IMR-90 (cell line): ENCODE measurements at regions not wholly inside any gene's neighbourhood (a gene's known extent, or its start where the extent isn't known, plus 50 kb on each side); places are given as distances from the start of the nearest gene placed in this dataset.

Experiments used
- ATAC-seq: fragments of 200-7000 bp; cut with Tn5 transposase; 2 replicates; pipeline ENCODE4 v1.9.1; 2020; ENCODE audit warnings: low read depth, mild to moderate bottlenecking, moderate library complexity
- BruUV-seq: library from RNA; stranded (reverse); fragments of 400-500 nt; replicated peaks from 2 replicates; lab custom pipeline; 2021; lab: Mats Ljungman, UMichigan
- CTCF ChIA-PET: fragments of 300-600 bp; formaldehyde crosslinking; extraction: SDS; loops from one replicate; lab custom pipeline; 2021; ENCODE audit warnings: antibody characterized with exemption; lab: Yijun Ruan, JAX
- POLR2A ChIA-PET: fragments of 300-600 bp; sonication (Branson Sonifier 250); formaldehyde crosslinking; loops from one replicate; lab custom pipeline; 2022; ENCODE audit warnings: antibody characterized with exemption; ENCODE audit not compliant: unreplicated experiment; lab: Charles Lee
- DNase-seq: peaks from one replicate; pipeline ENCODE4 v3.0.0; 2013
- H2AFZ ChIP-seq: replicated peaks from 2 replicates; pipeline ENCODE3; 2013; ENCODE audit warnings: low read length, mild to moderate bottlenecking; ENCODE audit not compliant: poor library complexity
- H2AK5ac ChIP-seq: 2 replicates; pipeline ENCODE4 v1.6.1; 2013; ENCODE audit warnings: low read depth, low read length, inconsistent platforms
- H2AK9ac ChIP-seq: replicated peaks from 2 replicates; pipeline ENCODE3; 2013; ENCODE audit warnings: mild to moderate bottlenecking, low read depth, low read length, moderate library complexity; ENCODE audit not compliant: poor library complexity
- H2BK120ac ChIP-seq: 2 replicates; pipeline ENCODE4 v1.6.1; 2013; ENCODE audit warnings: low read depth, low read length, inconsistent platforms
- H2BK15ac ChIP-seq: 3 replicates; pipeline ENCODE4 v1.6.1; 2013; ENCODE audit warnings: low read depth, low read length, inconsistent platforms
- H2BK20ac ChIP-seq: 2 replicates; pipeline ENCODE4 v1.6.1; 2013; ENCODE audit warnings: low read depth, mild to moderate bottlenecking, inconsistent platforms, low read length, moderate library complexity
- H2BK5ac ChIP-seq: 2 replicates; pipeline ENCODE4 v1.6.1; 2013; ENCODE audit warnings: mild to moderate bottlenecking, low read depth, low read length, inconsistent platforms; ENCODE audit not compliant: poor library complexity, severe bottlenecking
- H3K14ac ChIP-seq: replicated peaks from 2 replicates; pipeline ENCODE4 v1.6.1; 2013; ENCODE audit warnings: low read depth, low read length, inconsistent platforms
- H3K18ac ChIP-seq: 2 replicates; pipeline ENCODE4 v1.6.1; 2013; ENCODE audit warnings: low read depth, low read length, control low read depth
- H3K23ac ChIP-seq: 2 replicates; pipeline ENCODE4 v1.6.1; 2013; ENCODE audit warnings: low read depth, low read length, inconsistent platforms
- H3K27ac ChIP-seq: 2 replicates; pipeline ENCODE4 v1.5.1; 2013; ENCODE audit warnings: mild to moderate bottlenecking, control low read depth, low read length; ENCODE audit not compliant: insufficient read depth
- H3K27me3 ChIP-seq: 2 replicates; pipeline ENCODE4 v1.6.1; 2013; ENCODE audit warnings: low read length; ENCODE audit not compliant: control insufficient read depth, insufficient read depth
- H3K36me3 ChIP-seq: 2 replicates; pipeline ENCODE4 v1.6.1; 2013; ENCODE audit warnings: low read length, mixed read lengths; ENCODE audit not compliant: control insufficient read depth, insufficient read depth
- H3K4ac ChIP-seq: 2 replicates; pipeline ENCODE4 v1.6.1; 2013; ENCODE audit warnings: low read depth, low read length, inconsistent platforms
- H3K4me1 ChIP-seq: 2 replicates; pipeline ENCODE4 v1.6.1; 2013; ENCODE audit warnings: low read length, mixed read lengths; ENCODE audit not compliant: control insufficient read depth, insufficient read depth
- H3K4me2 ChIP-seq: 2 replicates; pipeline ENCODE4 v1.6.1; 2013; ENCODE audit warnings: low read depth, mild to moderate bottlenecking, control low read depth, low read length, moderate library complexity
- H3K4me3 ChIP-seq: 2 replicates; pipeline ENCODE4 v1.5.1; 2013; ENCODE audit warnings: low read depth, mild to moderate bottlenecking, control low read depth, low read length, moderate library complexity; ENCODE audit not compliant: insufficient read depth
- H3K56ac ChIP-seq: 2 replicates; pipeline ENCODE4 v1.6.1; 2013; ENCODE audit warnings: low read length, inconsistent platforms; ENCODE audit not compliant: insufficient read depth; ENCODE audit errors: extremely low read depth
- H3K79me1 ChIP-seq, 2 experiments: 2 replicates each; pipeline ENCODE4 v1.6.1; 2013; ENCODE audit warnings: low read length in 2 of 2, inconsistent platforms in 1 of 2, low read depth in 1 of 2
- H3K9ac ChIP-seq: 2 replicates; pipeline ENCODE4 v1.6.1; 2013; ENCODE audit warnings: low read depth, low read length, control low read depth
- H3K9me1 ChIP-seq: 2 replicates; pipeline ENCODE4 v1.6.1; 2013; ENCODE audit warnings: low read length, inconsistent platforms; ENCODE audit not compliant: insufficient read depth
- H3K9me3 ChIP-seq: 2 replicates; pipeline ENCODE4 v1.6.1; 2013; ENCODE audit warnings: low read length; ENCODE audit not compliant: control insufficient read depth, insufficient read depth
- H4K20me1 ChIP-seq: 2 replicates; pipeline ENCODE4 v1.6.1; 2013; ENCODE audit warnings: low read length, inconsistent platforms; ENCODE audit not compliant: insufficient read depth
- H4K5ac ChIP-seq: 2 replicates; pipeline ENCODE4 v1.6.1; 2013; ENCODE audit warnings: mild to moderate bottlenecking, low read depth, low read length, control low read depth
- H4K8ac ChIP-seq, 2 experiments: 2 replicates each; pipeline ENCODE4 v1.6.1; 2013; ENCODE audit warnings: low read depth in 2 of 2, low read length in 2 of 2, control low read depth in 1 of 2, inconsistent platforms in 1 of 2
- H4K91ac ChIP-seq: 2 replicates; pipeline ENCODE4 v1.6.1; 2013; ENCODE audit warnings: low read depth, low read length, inconsistent platforms; ENCODE audit not compliant: insufficient read depth
- BHLHE40 ChIP-seq: fragments of 150-350 bp; IDR thresholded peaks from 2 replicates; pipeline ENCODE4 v1.6.1; 2016; ENCODE audit warnings: mild to moderate bottlenecking, low read depth, low read length
- CEBPB ChIP-seq: IDR thresholded peaks from 2 replicates; pipeline ENCODE4 v1.6.1; 2012; ENCODE audit warnings: low read depth, low read length, improper control_type of control experiment
- CHD1 ChIP-seq: IDR thresholded peaks from 2 replicates; pipeline ENCODE4 v1.6.1; 2012; ENCODE audit warnings: low read depth, low read length, improper control_type of control experiment
- CTCF ChIP-seq: conservative IDR thresholded peaks from 2 replicates; pipeline ENCODE4 v1.5.1; 2012; ENCODE audit warnings: mild to moderate bottlenecking, low read depth, low read length, improper control_type of control experiment
- FOS ChIP-seq: fragments of 150-350 bp; IDR thresholded peaks from 2 replicates; pipeline ENCODE4 v1.6.1; 2016; ENCODE audit warnings: low read depth, low read length
- MAFK ChIP-seq: IDR thresholded peaks from 2 replicates; pipeline ENCODE4 v1.6.1; 2012; ENCODE audit warnings: low read depth, low read length, improper control_type of control experiment
- MAZ ChIP-seq: IDR thresholded peaks from 2 replicates; pipeline ENCODE4 v1.6.1; 2012; ENCODE audit warnings: low read depth, mild to moderate bottlenecking, low read length, improper control_type of control experiment, moderate library complexity, borderline replicate concordance
- MXI1 ChIP-seq: IDR thresholded peaks from 2 replicates; pipeline ENCODE4 v1.6.1; 2012; ENCODE audit warnings: low read depth, mild to moderate bottlenecking, low read length, moderate library complexity, borderline replicate concordance
- NFE2L2 ChIP-seq: fragments of 150-350 bp; IDR thresholded peaks from 2 replicates; pipeline ENCODE4 v1.6.1; 2016; ENCODE audit warnings: low read depth, mild to moderate bottlenecking, low read length
- POLR2A ChIP-seq: IDR thresholded peaks from 2 replicates; pipeline ENCODE4 v1.6.1; 2012; ENCODE audit warnings: mild to moderate bottlenecking, low read depth, low read length
- RCOR1 ChIP-seq: IDR thresholded peaks from 2 replicates; pipeline ENCODE4 v1.6.1; 2012; ENCODE audit warnings: mild to moderate bottlenecking, low read length, improper control_type of control experiment; ENCODE audit not compliant: insufficient replicate concordance
- RFX5 ChIP-seq: IDR thresholded peaks from 2 replicates; pipeline ENCODE4 v1.8.0; 2012; ENCODE audit warnings: low read depth, mild to moderate bottlenecking, low read length, moderate library complexity
- SMC3 ChIP-seq: fragments of 150-350 bp; IDR thresholded peaks from 2 replicates; pipeline ENCODE4 v1.6.1; 2016; ENCODE audit warnings: low read depth, mild to moderate bottlenecking, antibody characterized with exemption, low read length, moderate library complexity
- USF2 ChIP-seq: fragments of 150-350 bp; IDR thresholded peaks from 2 replicates; pipeline ENCODE4 v1.6.1; 2017; ENCODE audit warnings: mild to moderate bottlenecking, antibody characterized with exemption, low read length, low read depth
- WGBS, 2 experiments: methylation state at CpG; one replicate each; pipeline versions ENCODE4 v1.1.5 to v1.1.7; 2013; ENCODE audit warnings: missing lambda C conversion rate in 2 of 2; ENCODE audit not compliant: insufficient read length in 1 of 2; ENCODE audit errors: extremely low coverage in 2 of 2; 5-methylcytosine and 5-hydroxymethylcytosine counted together
- dilution Hi-C: fragments of 300-500 bp; cut with HindIII; formaldehyde crosslinking; loops from one replicate; pipeline ENCODE4 v1.14.3; 2018; ENCODE audit warnings: low sequenced_read_pairs; ENCODE audit not compliant: unreplicated experiment
- in situ Hi-C: fragments of 300-500 bp; cut with MboI; formaldehyde crosslinking; loops from 3 replicates; pipeline ENCODE4 v1.14.3; 2019; ENCODE audit warnings: low sequenced_read_pairs, inconsistent platforms, mixed read lengths
- intact Hi-C: fragments of 100-400 bp; cut with micrococcal nuclease; formaldehyde crosslinking; loops from 2 replicates; pipeline ENCODE4 v1.10.0; 2022
- TF ChIP-seq, protein P1 (sequence below): fragments of 150-350 bp; IDR thresholded peaks from 2 replicates; pipeline ENCODE4 v1.6.1; 2016; ENCODE audit warnings: low read depth, mild to moderate bottlenecking, low read length, moderate library complexity, borderline replicate concordance

GRCh38 chr11:123334925-123335324, 95.1 kb upstream of the GRAMD1B start:
- Histone ChIP-seq H3K9me3 (no peaks in the 10 kb centered on the region), H4K5ac (no peak overlapping the region), H2BK120ac (no peak overlapping the region), H3K4ac (no peak overlapping the region), H2BK15ac (no peak overlapping the region), H3K9me1 (no peaks in the 10 kb centered on the region), H3K4me1 (no peaks in the 10 kb centered on the region), H4K8ac (no peak overlapping the region), H3K36me3 (no peaks in the 10 kb centered on the region), H3K14ac (no peak overlapping the region), H2BK5ac (no peak overlapping the region), H3K4me3 (no peak overlapping the region), H3K27ac (no peak overlapping the region), H3K18ac (no peak overlapping the region), H3K79me1 (no peaks in the 10 kb centered on the region), H3K56ac (no peak overlapping the region), H2BK20ac (no peak overlapping the region), H2AFZ (no peak overlapping the region), H4K91ac (no peak overlapping the region), H4K20me1 (no peaks in the 10 kb centered on the region), H2AK5ac (no peak overlapping the region), H3K27me3 (peaks cover 22% of the 10 kb centered on the region), H3K23ac (no peak overlapping the region), H3K9ac (no peak overlapping the region), H2AK9ac (no peak overlapping the region), H3K4me2 (no peak overlapping the region)
- in situ Hi-C loops (no loop called here), intact Hi-C loops (no loop called here), dilution Hi-C loops (no loop called here)
- no TSS peak for BruUV-seq
- ATAC-seq: no peak
- CTCF ChIA-PET: no interaction called here
- POLR2A ChIA-PET: no interaction called here
- no CpG with 5 or more reads among the region's 4 CpGs for WGBS, 2 experiments
- TF ChIP-seq MAFK: no peak
- TF ChIP-seq, protein P1, sequence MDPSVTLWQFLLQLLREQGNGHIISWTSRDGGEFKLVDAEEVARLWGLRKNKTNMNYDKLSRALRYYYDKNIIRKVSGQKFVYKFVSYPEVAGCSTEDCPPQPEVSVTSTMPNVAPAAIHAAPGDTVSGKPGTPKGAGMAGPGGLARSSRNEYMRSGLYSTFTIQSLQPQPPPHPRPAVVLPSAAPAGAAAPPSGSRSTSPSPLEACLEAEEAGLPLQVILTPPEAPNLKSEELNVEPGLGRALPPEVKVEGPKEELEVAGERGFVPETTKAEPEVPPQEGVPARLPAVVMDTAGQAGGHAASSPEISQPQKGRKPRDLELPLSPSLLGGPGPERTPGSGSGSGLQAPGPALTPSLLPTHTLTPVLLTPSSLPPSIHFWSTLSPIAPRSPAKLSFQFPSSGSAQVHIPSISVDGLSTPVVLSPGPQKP: no peak
- TF ChIP-seq CEBPB: no peak
- no peak for TF ChIP-seq BHLHE40
- no peak for TF ChIP-seq RCOR1
- TF ChIP-seq CTCF: no peak
- no peak for TF ChIP-seq NFE2L2
- TF ChIP-seq RFX5: no peak
- no peak for TF ChIP-seq MXI1
- no peak for TF ChIP-seq USF2
- no peak for TF ChIP-seq FOS
- TF ChIP-seq SMC3: no peak
- no peak for TF ChIP-seq POLR2A
- TF ChIP-seq MAZ: no peak
- no peak for TF ChIP-seq CHD1
- no peak for DNase-seq
